ENCODE measurements at regions not wholly inside any gene's neighbourhood (a gene's known extent, or its start where the extent isn't known, plus 50 kb on each side); places are given as distances from the start of the nearest gene placed in this dataset.

GRCh38 chr12:125254236-125254635 lies 189.0 kb downstream of the AACS start:
- H3K27ac ChIP-seq = no peak overlapping the region
- H3K36me3 ChIP-seq = no peaks in the 10 kb centered on the region
- TF ChIP-seq, protein P1, sequence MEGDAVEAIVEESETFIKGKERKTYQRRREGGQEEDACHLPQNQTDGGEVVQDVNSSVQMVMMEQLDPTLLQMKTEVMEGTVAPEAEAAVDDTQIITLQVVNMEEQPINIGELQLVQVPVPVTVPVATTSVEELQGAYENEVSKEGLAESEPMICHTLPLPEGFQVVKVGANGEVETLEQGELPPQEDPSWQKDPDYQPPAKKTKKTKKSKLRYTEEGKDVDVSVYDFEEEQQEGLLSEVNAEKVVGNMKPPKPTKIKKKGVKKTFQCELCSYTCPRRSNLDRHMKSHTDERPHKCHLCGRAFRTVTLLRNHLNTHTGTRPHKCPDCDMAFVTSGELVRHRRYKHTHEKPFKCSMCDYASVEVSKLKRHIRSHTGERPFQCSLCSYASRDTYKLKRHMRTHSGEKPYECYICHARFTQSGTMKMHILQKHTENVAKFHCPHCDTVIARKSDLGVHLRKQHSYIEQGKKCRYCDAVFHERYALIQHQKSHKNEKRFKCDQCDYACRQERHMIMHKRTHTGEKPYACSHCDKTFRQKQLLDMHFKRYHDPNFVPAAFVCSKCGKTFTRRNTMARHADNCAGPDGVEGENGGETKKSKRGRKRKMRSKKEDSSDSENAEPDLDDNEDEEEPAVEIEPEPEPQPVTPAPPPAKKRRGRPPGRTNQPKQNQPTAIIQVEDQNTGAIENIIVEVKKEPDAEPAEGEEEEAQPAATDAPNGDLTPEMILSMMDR (IDR thresholded peaks at IDR 0.05) = no peak
- no peaks in the 10 kb centered on the region for H3K27me3 ChIP-seq (replicated peaks; ENCODE audit: insufficient read depth)
- H3K9me3 ChIP-seq = no peaks in the 10 kb centered on the region
- ATAC-seq (ENCODE audit: insufficient number of reproducible peaks, low FRiP score, low read depth) (no peak), DNase-seq (ENCODE audit: low spot score) (no peak)
- H3K4me1 ChIP-seq (ENCODE audit: control insufficient read depth in 1 of 2, low read depth in 2 of 2) = no peaks in the 10 kb centered on the region
- H3K4me3 ChIP-seq = no peak overlapping the region

DNA sequence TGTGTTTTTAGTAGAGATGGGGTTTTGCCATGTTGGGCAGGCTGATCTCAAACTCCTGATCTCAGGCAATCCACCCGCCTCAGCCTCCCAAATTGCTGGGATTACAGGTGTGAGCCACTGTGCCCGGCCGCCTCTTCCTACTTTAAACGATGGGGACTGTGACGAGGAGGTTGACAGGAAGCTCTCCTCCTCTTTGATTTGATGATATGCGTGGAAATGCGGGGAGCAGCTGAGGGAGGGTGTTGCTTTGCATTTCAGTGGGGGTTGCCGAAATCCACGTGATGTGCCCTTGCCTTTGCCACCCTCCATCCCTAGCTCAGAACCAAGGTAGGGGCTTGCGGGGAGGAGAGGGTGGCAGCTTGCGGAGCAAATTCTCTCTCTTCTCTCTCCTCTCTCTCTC lies 189.6 kb downstream of the AACS start:
- no peaks in the 10 kb centered on the region for H3K27me3 ChIP-seq (replicated peaks; ENCODE audit: insufficient read depth)
- ATAC-seq (ENCODE audit: insufficient number of reproducible peaks, low FRiP score, low read depth) = no peak

GRCh38 chr12:125255935-125256633 lies 190.8 kb downstream of the AACS start:
- ATAC-seq (ENCODE audit: insufficient number of reproducible peaks, low FRiP score, low read depth) = no peak
- H3K9me3 ChIP-seq = no peaks in the 10 kb centered on the region
- H3K4me3 ChIP-seq = no peak overlapping the region
- H3K36me3 ChIP-seq = no peaks in the 10 kb centered on the region
- no peak overlapping the region for H3K27ac ChIP-seq
- H3K27me3 ChIP-seq (replicated peaks; ENCODE audit: insufficient read depth) = no peaks in the 10 kb centered on the region
- DNase-seq (ENCODE audit: low spot score) = no peak
- H3K4me1 ChIP-seq (ENCODE audit: control insufficient read depth in 1 of 2, low read depth in 2 of 2) = no peaks in the 10 kb centered on the region
- TF ChIP-seq, protein P1 (IDR thresholded peaks at IDR 0.05) = no peak

More for the DNA sequence above, 189.6 kb downstream of the AACS start:
- no peak overlapping the region for H3K4me3 ChIP-seq
- no peak for DNase-seq (ENCODE audit: low spot score)
- H3K9me3 ChIP-seq = no peaks in the 10 kb centered on the region
- H3K27ac ChIP-seq = no peak overlapping the region
- H3K4me1 ChIP-seq (ENCODE audit: control insufficient read depth in 1 of 2, low read depth in 2 of 2) = no peaks in the 10 kb centered on the region
- H3K36me3 ChIP-seq = no peaks in the 10 kb centered on the region
- TF ChIP-seq, protein P1 (IDR thresholded peaks at IDR 0.05) = no peak

- Histone ChIP-seq H3K9me3 (no peaks in the 10 kb centered on the region), H3K4me3 (no peak overlapping the region), H3K27me3 (replicated peaks; ENCODE audit: insufficient read depth) (no peaks in the 10 kb centered on the region), H3K4me1 (ENCODE audit: control insufficient read depth in 1 of 2, low read depth in 2 of 2) (no peaks in the 10 kb centered on the region), H3K36me3 (no peaks in the 10 kb centered on the region), H3K27ac (no peak overlapping the region)
- TF ChIP-seq, protein P1 (IDR thresholded peaks at IDR 0.05) = no peak
- no peak for DNase-seq (ENCODE audit: low spot score)
- ATAC-seq (ENCODE audit: insufficient number of reproducible peaks, low FRiP score, low read depth) = no peak
Measured at GRCh38 chr12:125256634-125256936, 191.3 kb downstream of the AACS start.

DNA sequence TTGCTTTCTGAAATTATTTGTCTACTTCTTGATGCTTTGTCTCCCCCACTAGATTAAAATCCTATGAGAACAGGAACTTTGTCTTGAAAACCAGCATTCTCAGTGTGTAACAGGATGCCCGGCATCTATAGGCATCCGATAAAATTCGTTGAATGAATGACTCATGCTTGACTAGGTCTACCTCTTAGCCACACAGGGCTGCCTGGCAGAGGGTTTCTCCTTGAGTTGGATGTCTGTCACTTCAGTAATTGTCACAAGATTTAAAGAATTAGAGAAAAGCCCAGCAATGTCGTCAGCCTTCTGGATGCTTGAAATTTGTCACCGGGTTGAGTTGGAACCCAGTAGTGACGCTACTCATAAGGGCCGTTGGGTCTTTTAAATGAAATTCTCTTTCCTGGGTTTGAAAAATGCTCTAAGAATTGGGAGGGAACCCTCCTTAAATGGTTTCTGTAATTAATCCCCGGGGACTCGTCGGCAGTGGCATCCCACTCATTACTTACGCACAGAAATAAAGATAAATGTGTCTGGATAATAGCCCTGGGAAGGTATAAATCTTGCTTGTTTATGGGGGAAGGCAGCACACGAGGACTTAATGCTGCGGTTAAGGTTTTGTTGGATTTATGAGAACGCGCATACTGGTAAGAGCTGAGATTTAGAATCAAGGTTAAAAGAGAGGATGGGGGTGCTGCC lies 194.1 kb downstream of the AACS start:
- TF ChIP-seq, protein P1 (IDR thresholded peaks at IDR 0.05) = no peak
- ATAC-seq (ENCODE audit: insufficient number of reproducible peaks, low FRiP score, low read depth) = no peak
- Histone ChIP-seq H3K36me3 (no peaks in the 10 kb centered on the region), H3K9me3 (no peaks in the 10 kb centered on the region), H3K4me3 (no peak overlapping the region), H3K4me1 (ENCODE audit: control insufficient read depth in 1 of 2, low read depth in 2 of 2) (no peaks in the 10 kb centered on the region), H3K27me3 (replicated peaks; ENCODE audit: insufficient read depth) (no peaks in the 10 kb centered on the region), H3K27ac (no peak overlapping the region)
- DNase-seq (ENCODE audit: low spot score) = no peak
